Esophagus (tissue), 2 donors: ENCODE measurements at regions not wholly inside any gene's neighbourhood (a gene's known extent, or its start where the extent isn't known, plus 50 kb on each side); places are given as distances from the start of the nearest gene placed in this dataset.

ENCODE experiments used
- H3K27ac ChIP-seq, 2 donors: one replicate each; pipeline ENCODE4 v1.5.1; 2013; ENCODE audit warnings: low read depth in 2 of 2, mild to moderate bottlenecking in 2 of 2, inconsistent platforms in 1 of 2, low read length in 1 of 2, moderate library complexity in 1 of 2
- H3K27me3 ChIP-seq, 2 donors: one replicate each; pipeline ENCODE4 v1.6.1; 2013; ENCODE audit warnings: low read length in 2 of 2, control low read depth in 1 of 2, mild to moderate bottlenecking in 1 of 2; ENCODE audit not compliant: insufficient read depth in 2 of 2, control insufficient read depth in 1 of 2
- H3K36me3 ChIP-seq, 2 donors: one replicate each; pipeline ENCODE4 v1.6.1; 2013; ENCODE audit warnings: low read length in 1 of 2; ENCODE audit not compliant: control insufficient read depth in 2 of 2, insufficient read depth in 2 of 2
- H3K4me1 ChIP-seq, 2 donors: one replicate each; pipeline ENCODE4 v1.6.1; 2013; ENCODE audit warnings: low read length in 1 of 2; ENCODE audit not compliant: control insufficient read depth in 2 of 2, insufficient read depth in 2 of 2
- H3K4me3 ChIP-seq, 2 donors: one replicate each; pipeline ENCODE4 v1.5.1; 2013; ENCODE audit warnings: low read length in 2 of 2, mild to moderate bottlenecking in 2 of 2, low read depth in 1 of 2, moderate library complexity in 1 of 2
- H3K9me3 ChIP-seq, 2 donors: one replicate each; pipeline ENCODE4 v1.6.1; 2013; ENCODE audit warnings: mild to moderate bottlenecking in 2 of 2, low read depth in 1 of 2, low read length in 1 of 2, moderate library complexity in 1 of 2; ENCODE audit not compliant: control insufficient read depth in 2 of 2, insufficient read depth in 1 of 2
- WGBS, 2 donors: extraction: QIAGEN DNeasy Blood & Tissue Kit; methylation state at CpG; one replicate each; pipeline ENCODE4 v1.1.7; 2013; 5-methylcytosine and 5-hydroxymethylcytosine counted together
- donor health status: healthy with polysubstance abuse.
- donor health status: Bipolar disorder and iron deficiency.

- Histone ChIP-seq H3K9me3 (no peaks in the 10 kb centered on the region), H3K4me3 (no peak overlapping the region), H3K27ac (no peak overlapping the region), H3K4me1 (no peaks in the 10 kb centered on the region), H3K36me3 (no peaks in the 10 kb centered on the region), H3K27me3 (no peaks in the 10 kb centered on the region)
- 87 to 91% methylated on average over 2 of the region's 2 CpGs for WGBS, 2 donors
These were observed 314.5 kb downstream of the OSR1 start for GRCh38 chr2:19043893-19044292.

DNA sequence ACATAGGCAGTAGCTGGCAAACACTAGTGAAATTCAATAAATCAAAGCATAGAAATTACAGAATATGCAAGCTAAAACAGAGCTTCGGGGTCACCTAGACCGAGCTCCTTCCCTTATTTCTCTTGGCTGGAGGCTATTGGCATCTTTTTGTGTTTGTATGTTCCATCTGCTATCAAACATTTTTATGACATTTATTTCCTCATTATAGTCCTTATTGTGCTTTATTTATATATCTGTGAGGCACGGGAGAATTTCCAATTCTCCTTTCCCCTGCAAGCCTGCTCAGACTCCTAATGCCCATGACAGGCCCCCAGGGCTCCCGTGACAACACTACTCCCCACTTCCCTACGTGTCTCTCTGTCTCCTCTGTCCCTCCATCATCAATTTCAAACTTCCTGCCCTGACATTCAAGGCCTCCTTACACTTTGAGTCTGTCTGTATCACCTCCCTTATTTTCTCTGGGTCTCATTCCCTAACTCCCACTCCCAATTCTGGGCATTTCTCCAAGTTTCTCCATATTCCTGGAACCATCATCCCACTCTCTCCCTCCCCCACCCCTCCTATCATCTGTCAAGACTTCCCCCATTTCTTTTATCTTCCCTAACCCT is 316.9 kb downstream of the OSR1 start:
- H3K9me3 ChIP-seq = no peaks in the 10 kb centered on the region
- no peaks in the 10 kb centered on the region for H3K27me3 ChIP-seq
- WGBS, 2 donors = 58 to 65% methylated on average over 5 of the region's 5 CpGs
- H3K36me3 ChIP-seq = no peaks in the 10 kb centered on the region
- no peak overlapping the region for H3K27ac ChIP-seq
- no peak overlapping the region for H3K4me3 ChIP-seq
- no peaks in the 10 kb centered on the region for H3K4me1 ChIP-seq

DNA sequence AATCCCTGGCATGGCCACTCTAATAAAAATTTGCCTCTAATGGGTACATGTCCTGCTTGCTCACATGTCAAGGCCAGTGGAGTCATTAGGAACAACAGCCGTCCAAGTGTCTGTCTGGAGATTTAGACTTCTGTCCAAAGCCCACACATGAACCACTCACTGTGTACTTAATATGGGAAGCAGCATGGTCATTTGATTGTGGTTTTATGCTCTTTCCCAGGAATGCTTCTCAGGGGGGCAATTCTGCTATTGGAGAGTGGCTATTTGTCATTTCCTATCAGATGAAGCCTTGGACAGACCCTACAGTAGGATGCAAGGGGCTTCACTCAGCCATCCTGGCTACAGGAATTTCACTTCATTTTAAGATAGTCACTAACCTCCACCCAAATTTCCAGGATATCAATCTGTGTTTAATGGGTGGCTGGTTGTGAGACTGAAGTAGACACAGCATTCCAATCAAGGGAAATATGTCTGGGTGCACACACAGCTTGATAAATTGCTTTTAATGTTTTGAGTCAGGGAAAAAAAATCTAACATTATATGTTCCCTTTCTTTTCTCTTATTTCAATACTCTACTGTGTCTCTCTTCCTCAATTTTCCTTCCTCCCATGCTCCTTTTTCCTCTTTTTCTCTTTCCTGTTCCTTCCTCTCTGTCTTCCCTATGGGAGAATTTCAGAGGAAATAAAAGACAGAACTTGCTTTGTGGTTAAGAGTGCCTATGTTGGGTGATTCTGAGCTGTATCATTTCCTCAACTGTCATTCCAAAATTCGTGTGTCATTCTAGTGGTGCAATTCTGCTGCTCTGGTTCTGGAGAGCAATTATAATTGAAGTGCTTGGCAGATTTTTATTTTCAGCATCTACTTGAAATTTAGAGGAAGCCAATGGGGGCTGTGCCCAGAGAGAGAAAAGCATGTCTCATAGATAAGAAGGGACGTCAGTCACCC is 320.1 kb downstream of the OSR1 start:
- H3K4me1 ChIP-seq = no peaks in the 10 kb centered on the region
- no peaks in the 10 kb centered on the region for H3K27me3 ChIP-seq
- WGBS, 2 donors = 59 to 60% methylated on average over 3 of the region's 3 CpGs
- H3K4me3 ChIP-seq = no peak overlapping the region
- H3K27ac ChIP-seq = no peak overlapping the region
- H3K36me3 ChIP-seq = no peaks in the 10 kb centered on the region
- no peaks in the 10 kb centered on the region for H3K9me3 ChIP-seq

GRCh38 chr2:19036091-19036490 is 322.3 kb downstream of the OSR1 start:
- Histone ChIP-seq H3K27ac (no peak overlapping the region), H3K36me3 (no peaks in the 10 kb centered on the region)

DNA sequence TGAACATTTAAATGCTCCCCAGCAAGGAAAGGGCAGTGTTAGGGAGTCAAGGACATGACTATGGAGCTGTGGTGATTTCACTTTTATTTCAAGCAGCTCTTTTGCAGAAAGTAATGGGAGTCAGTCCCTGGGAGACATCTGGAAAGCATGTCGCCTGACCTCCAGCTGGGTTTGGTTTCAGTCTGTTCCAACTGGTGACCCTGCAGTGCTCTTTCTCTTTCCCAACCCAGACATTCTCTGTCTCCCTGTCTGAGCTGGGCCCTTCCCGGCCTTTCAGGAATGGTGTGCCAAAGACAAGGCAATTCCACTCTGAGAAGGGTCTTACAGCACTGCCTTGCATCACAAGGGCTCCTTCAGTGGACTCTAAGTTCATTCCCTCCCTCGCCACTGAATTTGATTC is 323.2 kb downstream of the OSR1 start:
- 71 to 75% methylated on average over 3 of the region's 3 CpGs for WGBS, 2 donors
- no peak overlapping the region for H3K4me3 ChIP-seq
- no peaks in the 10 kb centered on the region for H3K27me3 ChIP-seq
- no peaks in the 10 kb centered on the region for H3K4me1 ChIP-seq
- no peaks in the 10 kb centered on the region for H3K36me3 ChIP-seq
- H3K9me3 ChIP-seq = no peaks in the 10 kb centered on the region
- H3K27ac ChIP-seq = no peak overlapping the region

More at GRCh38 chr2:19036091-19036490, 322.3 kb downstream of the OSR1 start:
- no peaks in the 10 kb centered on the region for H3K27me3 ChIP-seq
- H3K4me3 ChIP-seq = no peak overlapping the region
- no peaks in the 10 kb centered on the region for H3K4me1 ChIP-seq
- no peaks in the 10 kb centered on the region for H3K9me3 ChIP-seq

- WGBS, 2 donors = 75 to 83% methylated on average over 3 of the region's 3 CpGs
- Histone ChIP-seq H3K27me3 (no peaks in the 10 kb centered on the region), H3K4me3 (no peak overlapping the region), H3K27ac (no peak overlapping the region), H3K4me1 (no peaks in the 10 kb centered on the region), H3K9me3 (no peaks in the 10 kb centered on the region), H3K36me3 (no peaks in the 10 kb centered on the region)
These were observed 325.2 kb downstream of the OSR1 start for GRCh38 chr2:19033240-19033639.

DNA sequence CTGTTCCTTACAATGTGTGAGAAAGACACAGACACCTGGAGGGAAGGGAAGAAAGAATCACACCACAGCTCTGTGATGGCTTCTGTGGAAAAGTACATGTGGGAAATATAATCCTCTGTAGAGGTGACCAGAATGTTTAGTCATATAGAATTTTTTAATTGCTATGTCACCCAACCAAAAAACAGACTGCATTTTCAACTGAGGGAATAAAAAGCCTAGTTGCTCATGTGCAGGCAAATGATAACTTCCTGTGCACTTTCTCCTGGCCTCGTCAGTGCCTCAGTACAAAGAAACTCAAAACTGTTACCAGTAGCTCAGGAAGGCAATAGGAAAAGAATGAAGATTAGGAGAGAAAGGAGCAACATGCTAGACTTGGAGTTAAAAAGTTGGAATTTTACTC is 326.8 kb downstream of the OSR1 start:
- H3K4me3 ChIP-seq = no peak overlapping the region
- H3K9me3 ChIP-seq = no peaks in the 10 kb centered on the region
- no peaks in the 10 kb centered on the region for H3K4me1 ChIP-seq
- H3K36me3 ChIP-seq = no peaks in the 10 kb centered on the region
- no peak overlapping the region for H3K27ac ChIP-seq
- H3K27me3 ChIP-seq = no peaks in the 10 kb centered on the region
- WGBS, 2 donors = 75 to 91% methylated on average over 1 of the region's 1 CpG

DNA sequence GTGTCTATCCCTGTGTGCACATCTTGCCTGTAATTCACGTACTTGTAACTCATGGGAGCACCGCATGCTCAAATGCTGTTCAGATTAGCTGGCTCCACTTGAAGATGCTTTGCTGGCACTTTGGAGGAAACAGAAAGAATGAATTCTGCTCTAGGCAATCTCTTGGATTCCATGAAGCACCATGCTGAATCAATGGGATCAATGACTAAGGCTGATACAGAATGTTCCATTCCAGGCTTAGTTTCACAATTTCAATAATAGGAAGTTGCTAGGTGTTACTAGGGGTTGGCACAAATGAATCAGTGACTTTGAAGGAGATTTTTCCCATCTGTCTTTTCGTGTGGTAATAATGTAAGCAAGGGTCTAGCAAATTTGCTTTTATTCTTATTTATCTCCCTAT is 328.8 kb downstream of the OSR1 start:
- Histone ChIP-seq H3K4me1 (no peaks in the 10 kb centered on the region), H3K4me3 (no peak overlapping the region), H3K36me3 (no peaks in the 10 kb centered on the region), H3K27ac (no peak overlapping the region), H3K27me3 (no peaks in the 10 kb centered on the region), H3K9me3 (no peaks in the 10 kb centered on the region)
- WGBS, 2 donors = 80 to 88% methylated on average over 3 of the region's 3 CpGs

GRCh38 chr2:19028587-19029375 is 329.6 kb downstream of the OSR1 start:
- Histone ChIP-seq H3K4me1 (no peaks in the 10 kb centered on the region), H3K27me3 (no peaks in the 10 kb centered on the region), H3K4me3 (no peak overlapping the region), H3K36me3 (no peaks in the 10 kb centered on the region), H3K27ac (no peak overlapping the region), H3K9me3 (no peaks in the 10 kb centered on the region)
- WGBS, 2 donors = 88 to 91% methylated on average over 12 of the region's 12 CpGs
